DND-41 (cell line): ENCODE measurements at regions not wholly inside any gene's neighbourhood (a gene's known extent, or its start where the extent isn't known, plus 50 kb on each side); places are given as distances from the start of the nearest gene placed in this dataset.

Source experiments
- EZH2 ChIP-seq: IDR thresholded peaks from 3 replicates; pipeline ENCODE4 v1.6.1; 2012; ENCODE audit warnings: borderline replicate concordance, low read depth, mild to moderate bottlenecking, moderate library complexity, low read length, inconsistent platforms; ENCODE audit not compliant: severe bottlenecking
- TF ChIP-seq, protein P1 (sequence below): IDR thresholded peaks from 2 replicates; pipeline ENCODE4 v1.5.1; 2012; ENCODE audit warnings: borderline replicate concordance, low read length, moderate library complexity, mild to moderate bottlenecking; ENCODE audit not compliant: poor library complexity, severe bottlenecking; ENCODE audit errors: extremely low read depth

DNA sequence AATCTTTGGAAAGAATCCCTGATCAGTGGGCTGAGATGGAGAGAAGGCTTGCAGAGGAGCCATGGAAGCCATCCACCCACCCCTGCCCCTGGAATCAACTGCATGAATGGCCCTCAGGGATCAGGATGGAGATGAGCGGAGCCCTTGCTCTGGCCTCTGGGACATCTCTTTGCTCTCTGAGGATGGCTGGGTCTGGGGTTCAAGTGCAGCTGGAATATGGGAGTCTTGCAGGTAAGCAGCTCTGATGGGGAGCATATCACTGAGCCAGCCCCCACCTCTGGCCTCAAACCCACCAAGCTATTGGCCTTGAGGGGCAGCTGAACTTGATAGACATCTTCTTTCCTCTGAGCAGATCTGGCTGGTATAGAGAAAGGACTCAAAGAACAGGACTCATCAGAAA is 76.1 kb downstream of the C5orf15 start:
- TF ChIP-seq EZH2 = no peak
- TF ChIP-seq, protein P1, sequence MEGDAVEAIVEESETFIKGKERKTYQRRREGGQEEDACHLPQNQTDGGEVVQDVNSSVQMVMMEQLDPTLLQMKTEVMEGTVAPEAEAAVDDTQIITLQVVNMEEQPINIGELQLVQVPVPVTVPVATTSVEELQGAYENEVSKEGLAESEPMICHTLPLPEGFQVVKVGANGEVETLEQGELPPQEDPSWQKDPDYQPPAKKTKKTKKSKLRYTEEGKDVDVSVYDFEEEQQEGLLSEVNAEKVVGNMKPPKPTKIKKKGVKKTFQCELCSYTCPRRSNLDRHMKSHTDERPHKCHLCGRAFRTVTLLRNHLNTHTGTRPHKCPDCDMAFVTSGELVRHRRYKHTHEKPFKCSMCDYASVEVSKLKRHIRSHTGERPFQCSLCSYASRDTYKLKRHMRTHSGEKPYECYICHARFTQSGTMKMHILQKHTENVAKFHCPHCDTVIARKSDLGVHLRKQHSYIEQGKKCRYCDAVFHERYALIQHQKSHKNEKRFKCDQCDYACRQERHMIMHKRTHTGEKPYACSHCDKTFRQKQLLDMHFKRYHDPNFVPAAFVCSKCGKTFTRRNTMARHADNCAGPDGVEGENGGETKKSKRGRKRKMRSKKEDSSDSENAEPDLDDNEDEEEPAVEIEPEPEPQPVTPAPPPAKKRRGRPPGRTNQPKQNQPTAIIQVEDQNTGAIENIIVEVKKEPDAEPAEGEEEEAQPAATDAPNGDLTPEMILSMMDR = no peak
